NT2/D1 (cell line): ENCODE measurements at regions not wholly inside any gene's neighbourhood (a gene's known extent, or its start where the extent isn't known, plus 50 kb on each side); places are given as distances from the start of the nearest gene placed in this dataset.

ENCODE experiments used
- DNase-seq: peaks from one replicate; pipeline ENCODE4 v3.0.0-alpha.2; 2011; ENCODE audit warnings: low read depth, low spot score
- H3K27me3 ChIP-seq: 2 replicates; pipeline ENCODE4 v1.6.0; 2011; ENCODE audit warnings: mild to moderate bottlenecking; ENCODE audit not compliant: insufficient read length, insufficient read depth
- H3K36me3 ChIP-seq: 2 replicates; pipeline ENCODE4 v1.6.1; 2011; ENCODE audit warnings: mild to moderate bottlenecking, low read length, mixed read lengths; ENCODE audit not compliant: insufficient read depth, insufficient read length
- H3K4me1 ChIP-seq: 2 replicates; pipeline ENCODE4 v1.5.1; 2011; ENCODE audit not compliant: insufficient read depth, insufficient read length
- H3K4me3 ChIP-seq: 2 replicates; pipeline ENCODE4 v1.5.1; 2011; ENCODE audit warnings: low read depth; ENCODE audit not compliant: insufficient read length
- H3K9ac ChIP-seq: 2 replicates; pipeline ENCODE4 v1.6.0; 2011; ENCODE audit warnings: low read depth; ENCODE audit not compliant: insufficient read length
- H3K9me3 ChIP-seq: 2 replicates; pipeline ENCODE4 v1.5.1; 2011; ENCODE audit warnings: mild to moderate bottlenecking, low read length; ENCODE audit not compliant: insufficient read depth
- SUZ12 ChIP-seq: IDR thresholded peaks from 2 replicates; pipeline ENCODE4 v1.6.1; 2011; ENCODE audit not compliant: insufficient read length, insufficient read depth; ENCODE audit errors: extremely low read depth
- YY1 ChIP-seq: IDR thresholded peaks from 2 replicates; pipeline ENCODE4 v1.6.1; 2011; ENCODE audit not compliant: insufficient read length, insufficient read depth
- ZNF274 ChIP-seq: IDR thresholded peaks from 2 replicates; pipeline ENCODE4 v1.6.1; 2011; ENCODE audit warnings: mild to moderate bottlenecking, low read depth, low read length

DNA sequence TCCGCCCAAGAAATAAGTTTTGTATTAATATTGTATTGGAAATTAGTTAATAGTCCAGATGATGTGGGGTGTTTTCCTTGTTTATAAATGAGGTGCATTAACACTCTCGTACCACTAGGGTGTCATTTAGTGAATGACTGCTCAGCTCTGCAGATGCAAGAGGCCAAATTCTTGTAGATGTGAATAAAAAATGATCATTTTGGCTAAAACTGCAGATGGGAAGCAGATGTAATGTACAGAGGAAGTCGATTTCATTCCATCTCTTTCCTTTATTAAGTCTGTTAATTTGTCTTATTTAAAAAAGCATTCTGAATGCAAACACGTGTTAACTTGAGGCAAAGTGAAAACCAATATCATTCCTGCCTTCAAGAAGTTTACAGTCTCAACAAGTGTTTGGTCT, 108.1 kb downstream of the DHX15 start:
- H3K9me3 ChIP-seq: no peaks in the 10 kb centered on the region
- peaks cover 4% of the 10 kb centered on the region for H3K4me1 ChIP-seq
- peaks cover 4% of the 10 kb centered on the region for H3K27me3 ChIP-seq
- no peak overlapping the region for H3K9ac ChIP-seq
- TF ChIP-seq YY1: no peak
- no peak for TF ChIP-seq ZNF274
- no peak for TF ChIP-seq SUZ12
- no peak for DNase-seq
- no peaks in the 10 kb centered on the region for H3K36me3 ChIP-seq
- H3K4me3 ChIP-seq: no peak overlapping the region

GRCh38 chr4:24475756-24476155, 108.6 kb downstream of the DHX15 start:
- no peak for DNase-seq
- Histone ChIP-seq H3K27me3 (peaks cover 4% of the 10 kb centered on the region), H3K9me3 (no peaks in the 10 kb centered on the region), H3K36me3 (no peaks in the 10 kb centered on the region), H3K4me1 (peaks cover 4% of the 10 kb centered on the region), H3K4me3 (no peak overlapping the region), H3K9ac (no peak overlapping the region)
- TF ChIP-seq SUZ12: no peak
- no peak for TF ChIP-seq ZNF274
- TF ChIP-seq YY1: no peak

GRCh38 chr4:24473309-24473721, 111.0 kb downstream of the DHX15 start:
- H3K36me3 ChIP-seq: no peaks in the 10 kb centered on the region
- TF ChIP-seq ZNF274: no peak
- no peak for TF ChIP-seq SUZ12
- TF ChIP-seq YY1: no peak
- H3K27me3 ChIP-seq: peaks cover 15% of the 10 kb centered on the region
- DNase-seq: no peak
- H3K4me3 ChIP-seq: peak overlapping the region; percentile 73
- peaks cover 7% of the 10 kb centered on the region for H3K4me1 ChIP-seq
- peak overlapping the region; percentile 50 for H3K9ac ChIP-seq
- no peaks in the 10 kb centered on the region for H3K9me3 ChIP-seq

GRCh38 chr4:24472514-24473308, 111.6 kb downstream of the DHX15 start:
- Histone ChIP-seq H3K9me3 (no peaks in the 10 kb centered on the region), H3K36me3 (no peaks in the 10 kb centered on the region), H3K9ac (peak overlapping the region; percentile 78), H3K4me3 (peak overlapping the region; percentile 73), H3K4me1 (peaks cover 7% of the 10 kb centered on the region), H3K27me3 (peaks cover 20% of the 10 kb centered on the region)
- DNase-seq: no peak
- TF ChIP-seq ZNF274 (no peak), SUZ12 (no peak), YY1 (no peak)

GRCh38 chr4:24472161-24472510, 112.2 kb downstream of the DHX15 start:
- H3K4me1 ChIP-seq: peaks cover 3% of the 10 kb centered on the region
- peaks cover 23% of the 10 kb centered on the region for H3K27me3 ChIP-seq
- H3K36me3 ChIP-seq: no peaks in the 10 kb centered on the region
- DNase-seq: no peak
- H3K9me3 ChIP-seq: no peaks in the 10 kb centered on the region
- peak overlapping the region; percentile 73 for H3K4me3 ChIP-seq
- peak overlapping the region; percentile 89 for H3K9ac ChIP-seq
- TF ChIP-seq YY1 (no peak), ZNF274 (no peak), SUZ12 (no peak)

DNA sequence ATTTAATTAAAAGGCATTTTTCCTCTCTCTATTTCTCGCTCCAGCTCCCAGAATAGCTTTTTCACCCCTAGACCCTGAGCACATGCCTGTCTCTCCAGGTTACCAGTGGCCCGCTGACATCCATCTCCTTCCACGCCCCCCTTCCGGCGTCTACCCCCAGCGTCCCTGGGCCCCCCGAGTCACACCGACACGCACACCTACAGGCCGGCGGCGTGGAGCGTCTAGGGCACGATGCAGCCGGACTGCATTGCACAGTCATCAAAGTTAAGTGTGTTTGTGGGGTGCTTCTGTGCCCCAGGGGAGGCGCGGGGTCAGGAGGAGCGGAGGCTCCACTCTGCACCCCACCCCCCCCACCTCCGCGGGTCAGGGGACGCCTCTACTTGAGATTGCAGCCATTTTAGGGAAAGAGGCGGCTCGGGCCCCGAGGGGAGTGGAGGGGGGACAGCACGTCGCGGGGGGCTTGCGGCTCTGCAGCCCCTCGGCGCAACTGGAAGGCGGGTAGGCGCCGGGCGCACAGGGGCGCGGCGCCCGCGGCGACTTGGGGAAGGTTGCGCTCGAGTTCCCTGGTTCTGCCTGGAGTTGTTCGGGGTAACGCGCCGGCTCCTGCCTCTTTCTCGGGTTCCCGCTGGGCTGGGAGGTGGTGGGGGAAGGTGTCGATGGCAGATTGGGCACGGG, 112.7 kb downstream of the DHX15 start:
- Histone ChIP-seq H3K4me3 (peak overlapping the region; percentile 73), H3K27me3 (peaks cover 23% of the 10 kb centered on the region), H3K9ac (peak overlapping the region; percentile 89), H3K9me3 (no peaks in the 10 kb centered on the region), H3K4me1 (peaks cover 3% of the 10 kb centered on the region), H3K36me3 (no peaks in the 10 kb centered on the region)
- TF ChIP-seq YY1: no peak
- no peak for TF ChIP-seq SUZ12
- TF ChIP-seq ZNF274: no peak
- DNase-seq: no peak
